ENCODE measurements at regions not wholly inside any gene's neighbourhood (a gene's known extent, or its start where the extent isn't known, plus 50 kb on each side); places are given as distances from the start of the nearest gene placed in this dataset.

DNA sequence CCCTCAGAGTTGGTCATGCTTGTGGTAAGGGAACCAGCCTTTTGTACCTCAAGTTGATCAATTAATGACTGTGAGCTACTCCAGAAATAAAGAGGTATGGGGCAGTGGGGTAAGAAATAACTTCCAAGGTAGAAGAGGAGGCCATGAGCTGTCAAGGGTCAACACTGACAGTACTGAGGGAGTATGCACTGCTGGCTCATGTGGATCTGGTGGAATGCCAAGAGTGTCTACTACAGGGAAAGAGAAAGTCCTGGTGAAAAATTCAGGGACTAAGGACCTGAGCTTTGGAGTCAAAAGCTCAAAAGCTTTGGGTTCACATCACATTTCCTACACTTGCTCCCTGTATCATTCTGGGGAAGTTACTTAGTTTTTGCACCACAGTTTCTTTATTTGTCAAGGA is 154.9 kb downstream of the SEMA6D start:
- TF ChIP-seq SIN3A (IDR thresholded peaks at IDR 0.05; ENCODE audit: borderline replicate concordance, insufficient read depth, low read length) (no peak), FOXP2 (optimal IDR thresholded peaks at IDR 0.05; ENCODE audit: borderline replicate concordance, extremely low read depth, extremely low read length, insufficient read depth) (no peak), TAF1 (IDR thresholded peaks at IDR 0.05; ENCODE audit: borderline replicate concordance, insufficient read depth, low read length) (no peak), POLR2AphosphoS5 (IDR thresholded peaks at IDR 0.05; ENCODE audit: low read depth, low read length) (no peak)
- TF ChIP-seq, protein P1, sequence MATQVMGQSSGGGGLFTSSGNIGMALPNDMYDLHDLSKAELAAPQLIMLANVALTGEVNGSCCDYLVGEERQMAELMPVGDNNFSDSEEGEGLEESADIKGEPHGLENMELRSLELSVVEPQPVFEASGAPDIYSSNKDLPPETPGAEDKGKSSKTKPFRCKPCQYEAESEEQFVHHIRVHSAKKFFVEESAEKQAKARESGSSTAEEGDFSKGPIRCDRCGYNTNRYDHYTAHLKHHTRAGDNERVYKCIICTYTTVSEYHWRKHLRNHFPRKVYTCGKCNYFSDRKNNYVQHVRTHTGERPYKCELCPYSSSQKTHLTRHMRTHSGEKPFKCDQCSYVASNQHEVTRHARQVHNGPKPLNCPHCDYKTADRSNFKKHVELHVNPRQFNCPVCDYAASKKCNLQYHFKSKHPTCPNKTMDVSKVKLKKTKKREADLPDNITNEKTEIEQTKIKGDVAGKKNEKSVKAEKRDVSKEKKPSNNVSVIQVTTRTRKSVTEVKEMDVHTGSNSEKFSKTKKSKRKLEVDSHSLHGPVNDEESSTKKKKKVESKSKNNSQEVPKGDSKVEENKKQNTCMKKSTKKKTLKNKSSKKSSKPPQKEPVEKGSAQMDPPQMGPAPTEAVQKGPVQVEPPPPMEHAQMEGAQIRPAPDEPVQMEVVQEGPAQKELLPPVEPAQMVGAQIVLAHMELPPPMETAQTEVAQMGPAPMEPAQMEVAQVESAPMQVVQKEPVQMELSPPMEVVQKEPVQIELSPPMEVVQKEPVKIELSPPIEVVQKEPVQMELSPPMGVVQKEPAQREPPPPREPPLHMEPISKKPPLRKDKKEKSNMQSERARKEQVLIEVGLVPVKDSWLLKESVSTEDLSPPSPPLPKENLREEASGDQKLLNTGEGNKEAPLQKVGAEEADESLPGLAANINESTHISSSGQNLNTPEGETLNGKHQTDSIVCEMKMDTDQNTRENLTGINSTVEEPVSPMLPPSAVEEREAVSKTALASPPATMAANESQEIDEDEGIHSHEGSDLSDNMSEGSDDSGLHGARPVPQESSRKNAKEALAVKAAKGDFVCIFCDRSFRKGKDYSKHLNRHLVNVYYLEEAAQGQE (IDR thresholded peaks at IDR 0.05; ENCODE audit: insufficient read depth in 1 of 2, low read depth in 2 of 2, low read length in 2 of 2): no peak

- TF ChIP-seq SIN3A (IDR thresholded peaks at IDR 0.05; ENCODE audit: borderline replicate concordance, insufficient read depth, low read length) (no peak), POLR2AphosphoS5 (IDR thresholded peaks at IDR 0.05; ENCODE audit: low read depth, low read length) (no peak), FOXP2 (optimal IDR thresholded peaks at IDR 0.05; ENCODE audit: borderline replicate concordance, extremely low read depth, extremely low read length, insufficient read depth) (no peak), TAF1 (IDR thresholded peaks at IDR 0.05; ENCODE audit: borderline replicate concordance, insufficient read depth, low read length) (no peak)
- TF ChIP-seq, protein P1 (IDR thresholded peaks at IDR 0.05; ENCODE audit: insufficient read depth in 1 of 2, low read depth in 2 of 2, low read length in 2 of 2): no peak
Observed at GRCh38 chr15:47872869-47873432, 155.6 kb downstream of the SEMA6D start.

GRCh38 chr15:47876986-47877385 is 159.7 kb downstream of the SEMA6D start:
- TF ChIP-seq POLR2AphosphoS5 (IDR thresholded peaks at IDR 0.05; ENCODE audit: low read depth, low read length) (no peak), FOXP2 (optimal IDR thresholded peaks at IDR 0.05; ENCODE audit: borderline replicate concordance, extremely low read depth, extremely low read length, insufficient read depth) (no peak)
- TF ChIP-seq, protein P1 (IDR thresholded peaks at IDR 0.05; ENCODE audit: insufficient read depth in 1 of 2, low read depth in 2 of 2, low read length in 2 of 2): no peak

DNA sequence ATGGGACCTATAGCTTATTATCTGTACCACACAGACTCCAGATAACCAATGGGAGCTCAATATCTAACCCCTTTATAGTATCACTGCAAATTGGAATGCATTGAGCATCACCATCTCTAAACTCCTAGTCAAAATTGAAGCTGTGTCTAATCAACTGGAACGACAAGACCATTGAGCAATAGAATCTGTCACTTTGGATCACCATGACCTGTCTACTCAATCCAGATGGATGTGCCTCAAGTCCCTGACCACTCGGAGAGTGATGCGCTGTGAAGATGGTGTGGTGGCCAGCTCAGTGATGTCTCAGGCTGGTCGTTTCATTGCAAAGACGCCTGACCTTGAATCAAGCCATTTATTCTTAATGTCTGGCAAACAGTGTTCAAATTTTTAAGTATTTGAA is 160.5 kb downstream of the SEMA6D start:
- no peak for TF ChIP-seq TAF1 (IDR thresholded peaks at IDR 0.05; ENCODE audit: borderline replicate concordance, insufficient read depth, low read length)
- no peak for TF ChIP-seq SIN3A (IDR thresholded peaks at IDR 0.05; ENCODE audit: borderline replicate concordance, insufficient read depth, low read length)
- no peak for TF ChIP-seq POLR2AphosphoS5 (IDR thresholded peaks at IDR 0.05; ENCODE audit: low read depth, low read length)

DNA sequence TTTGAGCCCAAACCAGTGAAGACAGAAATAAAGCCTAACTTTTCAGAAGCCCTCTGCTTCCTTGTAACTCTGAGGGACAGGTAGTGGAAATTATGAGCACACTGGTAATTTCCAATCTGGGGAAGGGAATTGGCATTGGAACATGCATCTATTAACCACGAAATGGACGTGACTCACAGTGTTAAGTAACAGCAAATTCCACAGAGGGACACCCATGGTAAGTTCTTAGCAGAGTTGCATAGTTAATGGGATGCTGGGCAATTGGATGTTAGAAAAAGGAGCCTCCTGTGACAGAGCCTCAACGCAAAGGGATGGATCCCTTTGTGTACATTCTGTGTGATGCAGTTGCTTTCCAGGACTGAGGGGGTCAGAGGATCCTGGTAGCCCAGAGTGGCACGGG is 168.6 kb downstream of the SEMA6D start:
- no peak for TF ChIP-seq SIN3A (IDR thresholded peaks at IDR 0.05; ENCODE audit: borderline replicate concordance, insufficient read depth, low read length)
- no peak for TF ChIP-seq TAF1 (IDR thresholded peaks at IDR 0.05; ENCODE audit: borderline replicate concordance, insufficient read depth, low read length)
- TF ChIP-seq FOXP2 (optimal IDR thresholded peaks at IDR 0.05; ENCODE audit: borderline replicate concordance, extremely low read depth, extremely low read length, insufficient read depth): no peak
- TF ChIP-seq POLR2AphosphoS5 (IDR thresholded peaks at IDR 0.05; ENCODE audit: low read depth, low read length): no peak
- TF ChIP-seq, protein P1 (IDR thresholded peaks at IDR 0.05; ENCODE audit: insufficient read depth in 1 of 2, low read depth in 2 of 2, low read length in 2 of 2): no peak

Measured in PFSK-1 (cell line).